ENCODE measurements at regions not wholly inside any gene's neighbourhood (a gene's known extent, or its start where the extent isn't known, plus 50 kb on each side); places are given as distances from the start of the nearest gene placed in this dataset.

DNA sequence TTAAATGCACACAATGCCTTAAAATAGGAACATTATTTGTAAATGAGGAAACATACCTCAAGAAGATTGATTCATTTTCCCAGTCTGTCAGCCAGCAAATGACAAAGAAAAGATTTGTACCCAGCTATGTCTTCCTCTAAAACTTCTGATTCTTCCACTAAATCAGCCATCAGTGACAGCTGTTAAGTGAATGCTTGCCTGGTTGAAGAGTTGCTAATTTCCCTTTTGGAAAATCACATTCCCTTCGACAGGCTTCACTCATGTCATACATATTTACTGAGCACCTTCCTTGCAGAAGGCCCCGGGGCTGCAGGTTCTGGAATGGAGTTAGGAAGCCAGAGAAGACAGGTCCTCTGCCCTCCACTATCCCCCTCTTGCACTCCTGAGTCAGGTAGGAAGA, 112.0 kb upstream of the SLC66A3 start:
- H2BK5ac ChIP-seq (ENCODE audit: low read depth, low read length, poor library complexity, severe bottlenecking), result no peak overlapping the region

More for the DNA sequence above, 112.0 kb upstream of the SLC66A3 start:
- Histone ChIP-seq H3K4me2 (ENCODE audit: low read depth, low read length) (no peak overlapping the region), H2AK5ac (ENCODE audit: low read depth, low read length) (no peak overlapping the region), H2AFZ (replicated peaks; ENCODE audit: low read length, poor library complexity) (no peak overlapping the region), H2BK20ac (ENCODE audit: low read depth, low read length) (no peak overlapping the region), H4K8ac (ENCODE audit: low read depth in 2 of 2, low read length in 2 of 2) (no peak overlapping the region), H3K9ac (ENCODE audit: low read depth, low read length) (no peak overlapping the region), H3K14ac (replicated peaks; ENCODE audit: low read depth, low read length) (no peak overlapping the region), H3K27ac (ENCODE audit: insufficient read depth, low read length) (no peak overlapping the region), H3K9me1 (ENCODE audit: insufficient read depth, low read length) (no peaks in the 10 kb centered on the region), H3K79me1 (ENCODE audit: low read depth in 1 of 2, low read length in 2 of 2) (no peaks in the 10 kb centered on the region), H3K4me1 (ENCODE audit: control insufficient read depth, insufficient read depth, low read length) (no peaks in the 10 kb centered on the region), H3K9me3 (ENCODE audit: control insufficient read depth, insufficient read depth, low read length) (peaks cover 8% of the 10 kb centered on the region), H4K91ac (ENCODE audit: insufficient read depth, low read depth, low read length) (no peak overlapping the region), H3K56ac (ENCODE audit: extremely low read depth, insufficient read depth, low read length) (no peak overlapping the region), H3K23ac (ENCODE audit: low read depth, low read length) (no peak overlapping the region), H2BK120ac (ENCODE audit: low read depth, low read length) (no peak overlapping the region), H3K4ac (ENCODE audit: low read depth, low read length) (no peak overlapping the region), H3K4me3 (ENCODE audit: insufficient read depth, low read depth, low read length) (no peak overlapping the region), H3K36me3 (ENCODE audit: control insufficient read depth, insufficient read depth, low read length) (no peaks in the 10 kb centered on the region), H2AK9ac (replicated peaks; ENCODE audit: low read depth, low read length, poor library complexity) (no peak overlapping the region), H4K20me1 (ENCODE audit: insufficient read depth, low read length) (no peaks in the 10 kb centered on the region), H2BK15ac (ENCODE audit: low read depth, low read length) (no peak overlapping the region), H3K27me3 (ENCODE audit: control insufficient read depth, insufficient read depth, low read length) (peaks cover 19% of the 10 kb centered on the region), H3K18ac (ENCODE audit: low read depth, low read length) (no peak overlapping the region), H4K5ac (ENCODE audit: low read depth, low read length) (no peak overlapping the region)
- ChIA-PET CTCF (no interaction called here), POLR2A (ENCODE audit: unreplicated experiment) (no interaction called here)
- DNase-seq, result no peak
- dilution Hi-C loops (cut with HindIII; ENCODE audit: low sequenced_read_pairs, unreplicated experiment) (no loop called here), intact Hi-C loops (cut with micrococcal nuclease) (no loop called here), in situ Hi-C loops (cut with MboI; ENCODE audit: low sequenced_read_pairs) (no loop called here)
- no CpG with 5 or more reads among the region's 2 CpGs for WGBS, 2 experiments (ENCODE audit: extremely low coverage in 2 of 2, insufficient read length in 1 of 2)
- no TSS peak for BruUV-seq (replicated peaks)
- ATAC-seq (ENCODE audit: low read depth), result no peak
- TF ChIP-seq CHD1 (IDR thresholded peaks at IDR 0.05; ENCODE audit: low read depth, low read length), result no peak
- TF ChIP-seq, protein P1, sequence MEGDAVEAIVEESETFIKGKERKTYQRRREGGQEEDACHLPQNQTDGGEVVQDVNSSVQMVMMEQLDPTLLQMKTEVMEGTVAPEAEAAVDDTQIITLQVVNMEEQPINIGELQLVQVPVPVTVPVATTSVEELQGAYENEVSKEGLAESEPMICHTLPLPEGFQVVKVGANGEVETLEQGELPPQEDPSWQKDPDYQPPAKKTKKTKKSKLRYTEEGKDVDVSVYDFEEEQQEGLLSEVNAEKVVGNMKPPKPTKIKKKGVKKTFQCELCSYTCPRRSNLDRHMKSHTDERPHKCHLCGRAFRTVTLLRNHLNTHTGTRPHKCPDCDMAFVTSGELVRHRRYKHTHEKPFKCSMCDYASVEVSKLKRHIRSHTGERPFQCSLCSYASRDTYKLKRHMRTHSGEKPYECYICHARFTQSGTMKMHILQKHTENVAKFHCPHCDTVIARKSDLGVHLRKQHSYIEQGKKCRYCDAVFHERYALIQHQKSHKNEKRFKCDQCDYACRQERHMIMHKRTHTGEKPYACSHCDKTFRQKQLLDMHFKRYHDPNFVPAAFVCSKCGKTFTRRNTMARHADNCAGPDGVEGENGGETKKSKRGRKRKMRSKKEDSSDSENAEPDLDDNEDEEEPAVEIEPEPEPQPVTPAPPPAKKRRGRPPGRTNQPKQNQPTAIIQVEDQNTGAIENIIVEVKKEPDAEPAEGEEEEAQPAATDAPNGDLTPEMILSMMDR (conservative IDR thresholded peaks at IDR 0.05; ENCODE audit: low read depth, low read length), result no peak
- TF ChIP-seq RAD21 (IDR thresholded peaks at IDR 0.05; ENCODE audit: low read length), result no peak
- TF ChIP-seq NFE2L2 (IDR thresholded peaks at IDR 0.05; ENCODE audit: low read depth, low read length), result no peak
- no peak for TF ChIP-seq POLR2A (IDR thresholded peaks at IDR 0.05; ENCODE audit: low read depth, low read length)
- TF ChIP-seq CEBPB (IDR thresholded peaks at IDR 0.05; ENCODE audit: low read depth, low read length), result no peak
- no peak for TF ChIP-seq BHLHE40 (IDR thresholded peaks at IDR 0.05; ENCODE audit: low read depth, low read length)
- TF ChIP-seq RFX5 (IDR thresholded peaks at IDR 0.05; ENCODE audit: low read depth, low read length), result no peak
- no peak for TF ChIP-seq MAFK (IDR thresholded peaks at IDR 0.05; ENCODE audit: low read depth, low read length)
- TF ChIP-seq MAZ (IDR thresholded peaks at IDR 0.05; ENCODE audit: borderline replicate concordance, low read depth, low read length), result no peak
- TF ChIP-seq USF2 (IDR thresholded peaks at IDR 0.05; ENCODE audit: low read depth, low read length), result no peak
- TF ChIP-seq FOS (IDR thresholded peaks at IDR 0.05; ENCODE audit: low read depth, low read length), result no peak
